ENCODE measurements at regions not wholly inside any gene's neighbourhood (a gene's known extent, or its start where the extent isn't known, plus 50 kb on each side); places are given as distances from the start of the nearest gene placed in this dataset.

GRCh38 chr3:130843441-130843840, 50.4 kb upstream of the ATP2C1 start:
- no peaks in the 10 kb centered on the region for H3K4me1 Mint-ChIP-seq (ENCODE audit: low read depth)
- no peaks in the 10 kb centered on the region for H3K9me3 Mint-ChIP-seq (ENCODE audit: low read depth)
- no peak for TF ChIP-seq CTCF (IDR thresholded peaks at IDR 0.05)

More at GRCh38 chr3:130843441-130843840, 50.4 kb upstream of the ATP2C1 start:
- Mint-ChIP-seq H3K4me3 (ENCODE audit: unreplicated experiment) (no peak overlapping the region), H3K27ac (ENCODE audit: unreplicated experiment) (no peak overlapping the region), H3K27me3 (ENCODE audit: low read depth) (peaks cover 20% of the 10 kb centered on the region), H3K36me3 (ENCODE audit: low read depth) (no peaks in the 10 kb centered on the region)
- DNase-seq (ENCODE audit: low spot score): no peak

Data from chondrocyte (in vitro differentiated cells).